ENCODE measurements at regions not wholly inside any gene's neighbourhood (a gene's known extent, or its start where the extent isn't known, plus 50 kb on each side); places are given as distances from the start of the nearest gene placed in this dataset.

DNA sequence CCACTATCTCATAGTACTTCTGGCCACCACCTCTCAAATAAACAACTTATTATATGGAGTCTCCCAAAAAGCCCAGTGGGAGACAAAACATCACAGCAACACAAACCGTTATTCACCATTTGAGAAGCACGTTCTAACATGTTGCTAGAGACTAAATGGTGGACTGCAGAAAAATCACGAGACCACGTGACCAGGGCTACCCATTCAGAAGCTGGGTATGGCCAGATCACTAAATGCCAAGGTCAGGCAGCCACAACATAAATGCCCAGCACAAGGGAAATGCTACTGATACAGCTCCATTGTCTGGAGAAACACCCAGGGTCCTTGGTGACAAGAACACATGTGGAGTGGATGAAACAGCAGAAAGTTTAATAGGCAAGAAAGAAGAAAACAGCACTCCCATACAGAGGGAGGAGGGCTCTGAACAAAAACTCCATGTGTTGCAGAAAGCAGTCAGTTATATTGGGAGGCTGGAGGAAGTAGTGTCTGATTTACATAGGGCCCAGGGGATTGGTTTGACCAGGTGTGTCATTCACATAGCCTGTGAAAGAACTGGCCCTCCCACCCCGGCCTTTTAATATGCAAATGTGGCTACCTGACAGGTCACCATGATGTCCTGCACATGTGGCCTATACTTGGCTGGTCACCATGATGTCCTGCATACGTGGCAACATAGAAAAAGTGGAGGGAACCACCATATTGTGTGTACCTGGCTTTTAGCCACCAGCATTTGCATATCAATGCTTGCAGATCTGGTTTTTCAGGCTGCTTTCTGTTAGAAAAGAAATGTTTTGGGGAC lies 97.2 kb downstream of the TRIM36 start:
- ChIA-PET CTCF (interaction anchor here (1.0 kb wide), 1 partner anchor 9 kb away, joined by 3 read pairs; no protein-coding TSS in a partner anchor), POLR2A (no interaction called here)
- DNase-seq (ENCODE audit: extremely low spot score): no peak
- TF ChIP-seq, protein P1, sequence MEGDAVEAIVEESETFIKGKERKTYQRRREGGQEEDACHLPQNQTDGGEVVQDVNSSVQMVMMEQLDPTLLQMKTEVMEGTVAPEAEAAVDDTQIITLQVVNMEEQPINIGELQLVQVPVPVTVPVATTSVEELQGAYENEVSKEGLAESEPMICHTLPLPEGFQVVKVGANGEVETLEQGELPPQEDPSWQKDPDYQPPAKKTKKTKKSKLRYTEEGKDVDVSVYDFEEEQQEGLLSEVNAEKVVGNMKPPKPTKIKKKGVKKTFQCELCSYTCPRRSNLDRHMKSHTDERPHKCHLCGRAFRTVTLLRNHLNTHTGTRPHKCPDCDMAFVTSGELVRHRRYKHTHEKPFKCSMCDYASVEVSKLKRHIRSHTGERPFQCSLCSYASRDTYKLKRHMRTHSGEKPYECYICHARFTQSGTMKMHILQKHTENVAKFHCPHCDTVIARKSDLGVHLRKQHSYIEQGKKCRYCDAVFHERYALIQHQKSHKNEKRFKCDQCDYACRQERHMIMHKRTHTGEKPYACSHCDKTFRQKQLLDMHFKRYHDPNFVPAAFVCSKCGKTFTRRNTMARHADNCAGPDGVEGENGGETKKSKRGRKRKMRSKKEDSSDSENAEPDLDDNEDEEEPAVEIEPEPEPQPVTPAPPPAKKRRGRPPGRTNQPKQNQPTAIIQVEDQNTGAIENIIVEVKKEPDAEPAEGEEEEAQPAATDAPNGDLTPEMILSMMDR (IDR thresholded peaks at IDR 0.05; ENCODE audit: control extremely low read depth, extremely low read depth, low read depth, missing control alignments): no peak

DNA sequence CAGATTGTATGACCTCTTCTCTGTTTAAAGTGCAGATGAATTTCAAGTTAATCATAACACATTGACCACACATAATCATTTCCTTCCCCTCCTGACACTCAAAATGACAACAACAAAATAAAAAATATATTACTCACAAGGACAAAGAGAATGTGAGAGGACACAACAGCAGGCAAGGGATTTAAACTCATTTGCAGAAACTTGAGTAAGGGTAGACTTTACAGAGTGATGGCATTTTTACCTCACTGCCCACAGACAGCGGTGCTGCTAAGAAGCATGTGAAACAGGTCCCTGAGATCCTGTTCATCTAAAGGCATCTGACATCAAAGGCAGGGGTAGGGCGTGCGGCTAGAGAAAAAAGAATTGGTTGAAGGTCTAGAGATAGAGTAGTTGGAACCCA lies 99.0 kb downstream of the TRIM36 start:
- CTCF ChIA-PET: interaction anchor here (2.3 kb wide), 1 partner anchor 621 kb away, joined by 5 read pairs; no protein-coding TSS in a partner anchor
- POLR2A ChIA-PET: no interaction called here
- no peak for DNase-seq (ENCODE audit: extremely low spot score)
- TF ChIP-seq, protein P1 (IDR thresholded peaks at IDR 0.05; ENCODE audit: control extremely low read depth, extremely low read depth, low read depth, missing control alignments): no peak

- ChIA-PET CTCF (interaction anchor here (0.9 to 2.3 kb wide), 6 partner anchors 12 to 1457 kb away, joined by 3 to 5 read pairs (median 3); no protein-coding TSS in a partner anchor), POLR2A (interaction anchor here (0.5 kb wide), 1 partner anchor 27 kb away, joined by 9 read pairs; no protein-coding TSS in a partner anchor)
- DNase-seq (ENCODE audit: extremely low spot score): no peak
- TF ChIP-seq, protein P1 (IDR thresholded peaks at IDR 0.05; ENCODE audit: control extremely low read depth, extremely low read depth, low read depth, missing control alignments): peak; percentile 34
Measured at GRCh38 chr5:115069087-115069968, 100.4 kb downstream of the TRIM36 start.

- ChIA-PET CTCF (interaction anchor here (0.9 to 1.4 kb wide), 5 partner anchors 13 to 1456 kb away, joined by 3 to 4 read pairs (median 3); no protein-coding TSS in a partner anchor), POLR2A (interaction anchor here (0.5 kb wide), 1 partner anchor 28 kb away, joined by 9 read pairs; no protein-coding TSS in a partner anchor)
- no peak for DNase-seq (ENCODE audit: extremely low spot score)
- TF ChIP-seq, protein P1 (IDR thresholded peaks at IDR 0.05; ENCODE audit: control extremely low read depth, extremely low read depth, low read depth, missing control alignments): no peak
Measured at GRCh38 chr5:115068239-115069086, 101.2 kb downstream of the TRIM36 start.

- TF ChIP-seq, protein P1 (IDR thresholded peaks at IDR 0.05; ENCODE audit: control extremely low read depth, extremely low read depth, low read depth, missing control alignments): no peak
- CTCF ChIA-PET: interaction anchor here (0.8 kb wide), 1 partner anchor 9 kb away, joined by 3 read pairs; no protein-coding TSS in a partner anchor
- no peak for DNase-seq (ENCODE audit: extremely low spot score)
- POLR2A ChIA-PET: no interaction called here
Measured at GRCh38 chr5:115064380-115064779, 105.3 kb downstream of the TRIM36 start.
